ENCODE measurements at regions not wholly inside any gene's neighbourhood (a gene's known extent, or its start where the extent isn't known, plus 50 kb on each side); places are given as distances from the start of the nearest gene placed in this dataset.

- Histone ChIP-seq H3K36me3 (ENCODE audit: insufficient read depth in 1 of 2, low read depth in 1 of 2) (no peaks in the 10 kb centered on the region), H3K27me3 (ENCODE audit: insufficient read depth in 3 of 3, low read length in 2 of 3) (no peaks in the 10 kb centered on the region), H3K4me1 (no peaks in the 10 kb centered on the region), H3K4me3 (no peak overlapping the region), H3K9me3 (no peaks in the 10 kb centered on the region), H3K27ac (no peak overlapping the region)
- intact Hi-C loops (cut with DNase I) = no loop called here
- no peak for TF ChIP-seq CTCF (IDR thresholded peaks at IDR 0.05)
- ATAC-seq (no peak), DNase-seq (no peak)
- 70 to 79% (median 70%) methylated on average over 4 of the region's 4 CpGs for WGBS, 3 donors
Observed at GRCh38 chr1:14180738-14181137, 417.7 kb upstream of the KAZN start.

GRCh38 chr1:14181191-14181795 is 417.2 kb upstream of the KAZN start:
- DNase-seq (no peak), ATAC-seq (no peak)
- no peak overlapping the region for H3K27ac ChIP-seq
- H3K4me1 ChIP-seq = no peaks in the 10 kb centered on the region
- WGBS, 3 donors = 70 to 81% (median 78%) methylated on average over 9 of the region's 9 CpGs
- intact Hi-C loops (cut with DNase I) = no loop called here
- H3K9me3 ChIP-seq = no peaks in the 10 kb centered on the region
- no peaks in the 10 kb centered on the region for H3K36me3 ChIP-seq (ENCODE audit: insufficient read depth in 1 of 2, low read depth in 1 of 2)
- no peaks in the 10 kb centered on the region for H3K27me3 ChIP-seq (ENCODE audit: insufficient read depth in 3 of 3, low read length in 2 of 3)
- no peak for TF ChIP-seq CTCF (IDR thresholded peaks at IDR 0.05)
- no peak overlapping the region for H3K4me3 ChIP-seq

- Histone ChIP-seq H3K4me3 (no peak overlapping the region), H3K27ac (no peak overlapping the region), H3K36me3 (ENCODE audit: insufficient read depth in 1 of 2, low read depth in 1 of 2) (no peaks in the 10 kb centered on the region), H3K4me1 (no peaks in the 10 kb centered on the region), H3K27me3 (ENCODE audit: insufficient read depth in 3 of 3, low read length in 2 of 3) (no peaks in the 10 kb centered on the region), H3K9me3 (no peaks in the 10 kb centered on the region)
- ATAC-seq (no peak), DNase-seq (no peak)
- intact Hi-C loops (cut with DNase I) = no loop called here
- no peak for TF ChIP-seq CTCF (IDR thresholded peaks at IDR 0.05)
- WGBS, 3 donors = 64 to 75% (median 71%) methylated on average over 5 of the region's 5 CpGs
Observed at GRCh38 chr1:14182856-14183255, 415.6 kb upstream of the KAZN start.

GRCh38 chr1:14183329-14183728 is 415.2 kb upstream of the KAZN start:
- no peaks in the 10 kb centered on the region for H3K36me3 ChIP-seq (ENCODE audit: insufficient read depth in 1 of 2, low read depth in 1 of 2)
- WGBS, 3 donors = 83 to 87% (median 83%) methylated on average over 11 of the region's 11 CpGs
- H3K4me1 ChIP-seq = no peaks in the 10 kb centered on the region
- TF ChIP-seq CTCF (IDR thresholded peaks at IDR 0.05) = no peak
- no peaks in the 10 kb centered on the region for H3K9me3 ChIP-seq
- H3K4me3 ChIP-seq = no peak overlapping the region
- H3K27ac ChIP-seq = no peak overlapping the region
- intact Hi-C loops (cut with DNase I) = no loop called here
- H3K27me3 ChIP-seq (ENCODE audit: insufficient read depth in 3 of 3, low read length in 2 of 3) = no peaks in the 10 kb centered on the region
- no peak for ATAC-seq
- no peak for DNase-seq

- intact Hi-C loops (cut with DNase I) = no loop called here
- WGBS, 3 donors = 16 to 36% (median 29%) methylated on average over 6 of the region's 6 CpGs
- no peaks in the 10 kb centered on the region for H3K9me3 ChIP-seq
- no peaks in the 10 kb centered on the region for H3K27me3 ChIP-seq (ENCODE audit: insufficient read depth in 3 of 3, low read length in 2 of 3)
- no peak overlapping the region for H3K4me3 ChIP-seq
- ATAC-seq (no peak), DNase-seq (peak in 1 of 2 donors; percentile 14)
- H3K4me1 ChIP-seq = no peaks in the 10 kb centered on the region
- no peak for TF ChIP-seq CTCF (IDR thresholded peaks at IDR 0.05)
- H3K36me3 ChIP-seq (ENCODE audit: insufficient read depth in 1 of 2, low read depth in 1 of 2) = no peaks in the 10 kb centered on the region
- H3K27ac ChIP-seq = no peak overlapping the region
Observed at GRCh38 chr1:14184454-14184853, 414.0 kb upstream of the KAZN start.

All from psoas muscle (tissue), 7 donors.